HS-27A (cell line): ENCODE measurements at regions not wholly inside any gene's neighbourhood (a gene's known extent, or its start where the extent isn't known, plus 50 kb on each side); places are given as distances from the start of the nearest gene placed in this dataset.
"Not testable (repeated sequence)": the region's sequence is repeated elsewhere in the genome, so short reads cannot be mapped to it uniquely, and the experiment has no call there.

Experiments
- DNase-seq: peaks from one replicate; pipeline ENCODE4 v3.0.0-alpha.2; 2012; ENCODE audit warnings: low read depth, missing footprints

GRCh38 chr2:21782866-21783265 lies 659.1 kb downstream of the TDRD15 start:
- no peak for DNase-seq

GRCh38 chr2:21787941-21788340 lies 664.2 kb downstream of the TDRD15 start:
- peak; percentile 35 for DNase-seq

- DNase-seq: not testable (repeated sequence)
These were observed 666.5 kb downstream of the TDRD15 start for GRCh38 chr2:21790311-21790710.

- DNase-seq: no peak
These were observed 668.8 kb downstream of the TDRD15 start for GRCh38 chr2:21792571-21792970.

- no peak for DNase-seq
These were observed 669.7 kb downstream of the TDRD15 start for GRCh38 chr2:21793461-21793860.

GRCh38 chr2:21794611-21795010 lies 670.8 kb downstream of the TDRD15 start:
- no peak for DNase-seq

- DNase-seq: no peak
These were observed 676.6 kb downstream of the TDRD15 start for GRCh38 chr2:21800356-21800755.

GRCh38 chr2:21803550-21803949 lies 679.8 kb downstream of the TDRD15 start:
- DNase-seq: no peak

- DNase-seq: no peak
These were observed 680.4 kb downstream of the TDRD15 start for GRCh38 chr2:21804151-21804550.

GRCh38 chr2:21811541-21811940 lies 687.8 kb downstream of the TDRD15 start:
- DNase-seq: no peak

- no peak for DNase-seq
These were observed 689.0 kb downstream of the TDRD15 start for GRCh38 chr2:21812766-21813165.

- DNase-seq: no peak
These were observed 690.9 kb downstream of the TDRD15 start for GRCh38 chr2:21814588-21815149.

GRCh38 chr2:21818212-21818795 lies 694.5 kb downstream of the TDRD15 start:
- DNase-seq: no peak

GRCh38 chr2:21819454-21819853 lies 695.7 kb downstream of the TDRD15 start:
- peak; percentile 66 for DNase-seq

- no peak for DNase-seq
These were observed 696.5 kb downstream of the TDRD15 start for GRCh38 chr2:21820271-21820670.

GRCh38 chr2:21821672-21822227 lies 698.0 kb downstream of the TDRD15 start:
- no peak for DNase-seq

GRCh38 chr2:21822505-21822904 lies 698.7 kb downstream of the TDRD15 start:
- DNase-seq: no peak

- no peak for DNase-seq
These were observed 710.0 kb downstream of the TDRD15 start for GRCh38 chr2:21833767-21834166.

GRCh38 chr2:21836261-21836660 lies 712.5 kb downstream of the TDRD15 start:
- no peak for DNase-seq

GRCh38 chr2:21836719-21837118 lies 713.0 kb downstream of the TDRD15 start:
- no peak for DNase-seq

GRCh38 chr2:21837168-21837960 lies 713.6 kb downstream of the TDRD15 start:
- DNase-seq: peak; percentile 51

GRCh38 chr2:21841341-21841740 lies 717.6 kb downstream of the TDRD15 start:
- no peak for DNase-seq

GRCh38 chr2:21850367-21850766 lies 726.6 kb downstream of the TDRD15 start:
- DNase-seq: not testable (repeated sequence)
